Activated T-helper 1 cell treated with anti-CD3 and anti-CD28 coated beads, Interleukin-12 subunit alpha, Interleukin-12 subunit beta, Interleukin-2, Interleukin-4 antibody, amounts not matched to agents 30 ng/mL and 10 ng/mL and 1 ng/mL, durations not matched to agents 14 hours and 24 hours and 36 hours (primary cell): ENCODE measurements at regions not wholly inside any gene's neighbourhood (a gene's known extent, or its start where the extent isn't known, plus 50 kb on each side); places are given as distances from the start of the nearest gene placed in this dataset.

ENCODE experiments used
- DNase-seq: peaks from one replicate; pipeline ENCODE4 v3.0.0; 2021; ENCODE audit warnings: low spot score
- H3K27ac Mint-ChIP-seq: one replicate; pipeline ENCODE4 v1.8.0; 2021; ENCODE audit warnings: mild to moderate bottlenecking, mixed read lengths
- H3K27me3 Mint-ChIP-seq: one replicate; pipeline ENCODE4 v1.8.0; 2022; ENCODE audit warnings: mild to moderate bottlenecking, moderate library complexity, mixed read lengths; ENCODE audit not compliant: insufficient read depth
- H3K36me3 Mint-ChIP-seq: one replicate; pipeline ENCODE4 v1.8.0; 2021; ENCODE audit warnings: low read depth, mixed read lengths
- H3K4me1 Mint-ChIP-seq: one replicate; pipeline ENCODE4 v1.8.0; 2021; ENCODE audit warnings: low read depth, mixed read lengths
- H3K4me3 Mint-ChIP-seq: one replicate; pipeline ENCODE4 v1.8.0; 2021; ENCODE audit warnings: mild to moderate bottlenecking, moderate library complexity, mixed read lengths
- H3K9me3 Mint-ChIP-seq: one replicate; pipeline ENCODE4 v1.8.0; 2021; ENCODE audit warnings: mixed read lengths
- intact Hi-C: fragments of 100-400 bp; cut with micrococcal nuclease; formaldehyde crosslinking; loops from one replicate; pipeline ENCODE4 v1.15.1; 2024

- no peaks in the 10 kb centered on the region for H3K4me1 Mint-ChIP-seq
- no peak for DNase-seq
- H3K9me3 Mint-ChIP-seq: no peaks in the 10 kb centered on the region
- H3K27me3 Mint-ChIP-seq: no peaks in the 10 kb centered on the region
- no peak overlapping the region for H3K4me3 Mint-ChIP-seq
- intact Hi-C loops: no loop called here
- H3K27ac Mint-ChIP-seq: no peak overlapping the region
- H3K36me3 Mint-ChIP-seq: no peaks in the 10 kb centered on the region
These were observed 925.5 kb downstream of the GATA3 start for GRCh38 chr10:8979976-8980375.

GRCh38 chr10:8981277-8981676 is 926.8 kb downstream of the GATA3 start:
- Mint-ChIP-seq H3K36me3 (no peaks in the 10 kb centered on the region), H3K27me3 (no peaks in the 10 kb centered on the region), H3K4me3 (no peak overlapping the region), H3K4me1 (no peaks in the 10 kb centered on the region), H3K27ac (no peak overlapping the region), H3K9me3 (no peaks in the 10 kb centered on the region)
- intact Hi-C loops: no loop called here
- no peak for DNase-seq

- H3K27ac Mint-ChIP-seq: no peak overlapping the region
- intact Hi-C loops: loop anchor here (5.0 kb wide), 1 partner anchor 933 kb away; the partner anchor contains the start of gene GATA3
- no peak for DNase-seq
- H3K4me3 Mint-ChIP-seq: no peak overlapping the region
- peaks cover 4% of the 10 kb centered on the region for H3K4me1 Mint-ChIP-seq
- H3K9me3 Mint-ChIP-seq: no peaks in the 10 kb centered on the region
- H3K27me3 Mint-ChIP-seq: peaks cover 3% of the 10 kb centered on the region
- no peaks in the 10 kb centered on the region for H3K36me3 Mint-ChIP-seq
These were observed 931.2 kb downstream of the GATA3 start for GRCh38 chr10:8985651-8986050.

GRCh38 chr10:8986975-8987374 is 932.5 kb downstream of the GATA3 start:
- H3K4me3 Mint-ChIP-seq: no peak overlapping the region

GRCh38 chr10:8987712-8988111 is 933.2 kb downstream of the GATA3 start:
- Mint-ChIP-seq H3K27ac (no peak overlapping the region), H3K27me3 (peaks cover 3% of the 10 kb centered on the region)

More at GRCh38 chr10:8986975-8987374, 932.5 kb downstream of the GATA3 start:
- intact Hi-C loops: loop anchor here (5.0 kb wide), 1 partner anchor 935 kb away; the partner anchor contains the start of gene GATA3
- Mint-ChIP-seq H3K9me3 (no peaks in the 10 kb centered on the region), H3K27me3 (peaks cover 3% of the 10 kb centered on the region), H3K36me3 (no peaks in the 10 kb centered on the region), H3K4me1 (peaks cover 4% of the 10 kb centered on the region), H3K27ac (no peak overlapping the region)
- DNase-seq: no peak

GRCh38 chr10:8990280-8990987 is 935.9 kb downstream of the GATA3 start:
- H3K9me3 Mint-ChIP-seq: no peaks in the 10 kb centered on the region
- intact Hi-C loops: no loop called here
- no peak overlapping the region for H3K27ac Mint-ChIP-seq
- no peak overlapping the region for H3K4me3 Mint-ChIP-seq
- no peaks in the 10 kb centered on the region for H3K36me3 Mint-ChIP-seq
- no peak for DNase-seq
- H3K27me3 Mint-ChIP-seq: peaks cover 3% of the 10 kb centered on the region
- H3K4me1 Mint-ChIP-seq: peaks cover 9% of the 10 kb centered on the region

More at GRCh38 chr10:8987712-8988111, 933.2 kb downstream of the GATA3 start:
- intact Hi-C loops: loop anchor here (5.0 kb wide), 1 partner anchor 935 kb away; the partner anchor contains the start of gene GATA3
- Mint-ChIP-seq H3K4me3 (no peak overlapping the region), H3K9me3 (no peaks in the 10 kb centered on the region), H3K36me3 (no peaks in the 10 kb centered on the region), H3K4me1 (peaks cover 6% of the 10 kb centered on the region)
- no peak for DNase-seq

- Mint-ChIP-seq H3K27ac (no peak overlapping the region), H3K4me1 (peaks cover 9% of the 10 kb centered on the region), H3K4me3 (no peak overlapping the region), H3K27me3 (peaks cover 3% of the 10 kb centered on the region), H3K9me3 (no peaks in the 10 kb centered on the region), H3K36me3 (no peaks in the 10 kb centered on the region)
- intact Hi-C loops: no loop called here
- no peak for DNase-seq
These were observed 937.5 kb downstream of the GATA3 start for GRCh38 chr10:8992009-8992408.

GRCh38 chr10:8993864-8994263 is 939.4 kb downstream of the GATA3 start:
- Mint-ChIP-seq H3K4me1 (peaks cover 9% of the 10 kb centered on the region), H3K36me3 (no peaks in the 10 kb centered on the region), H3K27ac (no peak overlapping the region), H3K9me3 (no peaks in the 10 kb centered on the region), H3K4me3 (no peak overlapping the region), H3K27me3 (peaks cover 3% of the 10 kb centered on the region)
- intact Hi-C loops: no loop called here
- no peak for DNase-seq

- no peak for DNase-seq
- Mint-ChIP-seq H3K36me3 (no peaks in the 10 kb centered on the region), H3K4me1 (no peaks in the 10 kb centered on the region), H3K4me3 (no peak overlapping the region), H3K27ac (no peak overlapping the region), H3K9me3 (no peaks in the 10 kb centered on the region), H3K27me3 (no peaks in the 10 kb centered on the region)
- intact Hi-C loops: no loop called here
These were observed 944.3 kb downstream of the GATA3 start for GRCh38 chr10:8998751-8999150.

- DNase-seq: no peak
- H3K36me3 Mint-ChIP-seq: no peaks in the 10 kb centered on the region
- intact Hi-C loops: no loop called here
- no peaks in the 10 kb centered on the region for H3K9me3 Mint-ChIP-seq
- H3K4me1 Mint-ChIP-seq: no peaks in the 10 kb centered on the region
- H3K27ac Mint-ChIP-seq: no peak overlapping the region
- no peak overlapping the region for H3K4me3 Mint-ChIP-seq
- no peaks in the 10 kb centered on the region for H3K27me3 Mint-ChIP-seq
These were observed 948.6 kb downstream of the GATA3 start for GRCh38 chr10:9003122-9003521.

GRCh38 chr10:9004736-9005135 is 950.2 kb downstream of the GATA3 start:
- Mint-ChIP-seq H3K27ac (no peak overlapping the region), H3K9me3 (no peaks in the 10 kb centered on the region), H3K36me3 (no peaks in the 10 kb centered on the region)

GRCh38 chr10:9009505-9009904 is 955.0 kb downstream of the GATA3 start:
- no peaks in the 10 kb centered on the region for H3K36me3 Mint-ChIP-seq
- H3K4me3 Mint-ChIP-seq: no peak overlapping the region
- no peaks in the 10 kb centered on the region for H3K9me3 Mint-ChIP-seq
- H3K4me1 Mint-ChIP-seq: no peaks in the 10 kb centered on the region
- peaks cover 2% of the 10 kb centered on the region for H3K27me3 Mint-ChIP-seq
- no peak for DNase-seq
- no peak overlapping the region for H3K27ac Mint-ChIP-seq
- intact Hi-C loops: no loop called here

More at GRCh38 chr10:9004736-9005135, 950.2 kb downstream of the GATA3 start:
- intact Hi-C loops: no loop called here
- no peak overlapping the region for H3K4me3 Mint-ChIP-seq
- no peak for DNase-seq
- no peaks in the 10 kb centered on the region for H3K4me1 Mint-ChIP-seq
- H3K27me3 Mint-ChIP-seq: peaks cover 2% of the 10 kb centered on the region

- Mint-ChIP-seq H3K9me3 (no peaks in the 10 kb centered on the region), H3K27me3 (peaks cover 2% of the 10 kb centered on the region), H3K27ac (no peak overlapping the region), H3K4me1 (no peaks in the 10 kb centered on the region), H3K4me3 (no peak overlapping the region), H3K36me3 (no peaks in the 10 kb centered on the region)
- DNase-seq: no peak
- intact Hi-C loops: loop anchor here (1.0 to 10.0 kb wide), 2 partner anchors 81 to 165 kb away; no protein-coding TSS in a partner anchor
These were observed 955.6 kb downstream of the GATA3 start for GRCh38 chr10:9010093-9010492.
